Astrocyte (in vitro differentiated cells and primary cell): ENCODE measurements at regions not wholly inside any gene's neighbourhood (a gene's known extent, or its start where the extent isn't known, plus 50 kb on each side); places are given as distances from the start of the nearest gene placed in this dataset.
"Not testable (repeated sequence)": the region's sequence is repeated elsewhere in the genome, so short reads cannot be mapped to it uniquely, and the experiment has no call there.

Experiments used
- DNase-seq: peaks from one replicate; pipeline ENCODE4 v3.0.0-alpha.2; 2010; ENCODE audit warnings: low read depth
- FAIRE-seq: peaks from 2 replicates; lab custom pipeline; 2011; peaks lifted over from hg19 to GRCh38; lab: Jason Lieb, UNC
- H2AFZ ChIP-seq: 2 replicates; pipeline ENCODE4 v1.6.0; 2012; ENCODE audit warnings: low read depth, low read length, inconsistent platforms
- H3K27ac ChIP-seq: 2 replicates; pipeline ENCODE4 v1.5.1; 2011; ENCODE audit warnings: low read depth, low read length, inconsistent platforms
- H3K27me3 ChIP-seq: 2 replicates; pipeline ENCODE4 v1.6.0; 2011; ENCODE audit warnings: low read length, inconsistent platforms; ENCODE audit not compliant: insufficient read depth
- H3K36me3 ChIP-seq: 2 replicates; pipeline ENCODE4 v1.5.1; 2011; ENCODE audit warnings: low read length, inconsistent platforms; ENCODE audit not compliant: insufficient read depth
- H3K4me1 ChIP-seq: 2 replicates; pipeline ENCODE4 v1.5.1; 2011; ENCODE audit warnings: low read length, inconsistent platforms; ENCODE audit not compliant: insufficient read depth
- H3K4me2 ChIP-seq: 2 replicates; pipeline ENCODE4 v1.6.0; 2012; ENCODE audit warnings: low read length, inconsistent platforms
- H3K4me3 ChIP-seq: 2 replicates; pipeline ENCODE4 v1.5.1; 2011; ENCODE audit warnings: low read depth, mild to moderate bottlenecking, low read length, inconsistent platforms; ENCODE audit not compliant: insufficient read depth
- H3K79me2 ChIP-seq: 2 replicates; pipeline ENCODE4 v1.6.0; 2012; ENCODE audit warnings: mild to moderate bottlenecking, low read length, inconsistent platforms; ENCODE audit not compliant: insufficient read depth
- H3K9ac ChIP-seq: 2 replicates; pipeline ENCODE4 v1.6.0; 2012; ENCODE audit warnings: mild to moderate bottlenecking, low read length, inconsistent platforms
- H3K9me3 ChIP-seq: 2 replicates; pipeline ENCODE4 v1.5.1; 2012; ENCODE audit warnings: low read depth, mild to moderate bottlenecking, low read length, inconsistent platforms; ENCODE audit not compliant: insufficient read depth
- H4K20me1 ChIP-seq: 2 replicates; pipeline ENCODE4 v1.6.0; 2012; ENCODE audit warnings: low read length, inconsistent platforms; ENCODE audit not compliant: insufficient read depth
- H3K27ac Mint-ChIP-seq: one replicate; pipeline ENCODE4 v1.8.0; 2021; ENCODE audit warnings: mild to moderate bottlenecking, mixed read lengths; ENCODE audit not compliant: unreplicated experiment
- H3K27me3 Mint-ChIP-seq: one replicate; pipeline ENCODE4 v1.8.0; 2021; ENCODE audit warnings: low read depth, mixed read lengths; ENCODE audit not compliant: unreplicated experiment
- H3K36me3 Mint-ChIP-seq: one replicate; pipeline ENCODE4 v1.8.0; 2021; ENCODE audit warnings: low read depth, mixed read lengths; ENCODE audit not compliant: unreplicated experiment
- H3K4me1 Mint-ChIP-seq: one replicate; pipeline ENCODE4 v1.8.0; 2021; ENCODE audit warnings: low read depth, mixed read lengths; ENCODE audit not compliant: unreplicated experiment
- H3K4me3 Mint-ChIP-seq: one replicate; pipeline ENCODE4 v1.8.0; 2021; ENCODE audit warnings: mild to moderate bottlenecking, moderate library complexity, mixed read lengths; ENCODE audit not compliant: unreplicated experiment
- H3K9me3 Mint-ChIP-seq: one replicate; pipeline ENCODE4 v1.8.0; 2021; ENCODE audit warnings: mild to moderate bottlenecking, mixed read lengths; ENCODE audit not compliant: unreplicated experiment
- CTCF ChIP-seq: IDR thresholded peaks from 2 replicates; pipeline ENCODE4 v1.5.1; 2011; ENCODE audit warnings: low read depth, mild to moderate bottlenecking, inconsistent platforms, low read length, moderate library complexity; ENCODE audit not compliant: insufficient read depth
- EZH2 ChIP-seq: IDR thresholded peaks from 2 replicates; pipeline ENCODE4 v1.6.1; 2012; ENCODE audit warnings: mild to moderate bottlenecking, low read length, inconsistent platforms; ENCODE audit not compliant: insufficient read depth

DNA sequence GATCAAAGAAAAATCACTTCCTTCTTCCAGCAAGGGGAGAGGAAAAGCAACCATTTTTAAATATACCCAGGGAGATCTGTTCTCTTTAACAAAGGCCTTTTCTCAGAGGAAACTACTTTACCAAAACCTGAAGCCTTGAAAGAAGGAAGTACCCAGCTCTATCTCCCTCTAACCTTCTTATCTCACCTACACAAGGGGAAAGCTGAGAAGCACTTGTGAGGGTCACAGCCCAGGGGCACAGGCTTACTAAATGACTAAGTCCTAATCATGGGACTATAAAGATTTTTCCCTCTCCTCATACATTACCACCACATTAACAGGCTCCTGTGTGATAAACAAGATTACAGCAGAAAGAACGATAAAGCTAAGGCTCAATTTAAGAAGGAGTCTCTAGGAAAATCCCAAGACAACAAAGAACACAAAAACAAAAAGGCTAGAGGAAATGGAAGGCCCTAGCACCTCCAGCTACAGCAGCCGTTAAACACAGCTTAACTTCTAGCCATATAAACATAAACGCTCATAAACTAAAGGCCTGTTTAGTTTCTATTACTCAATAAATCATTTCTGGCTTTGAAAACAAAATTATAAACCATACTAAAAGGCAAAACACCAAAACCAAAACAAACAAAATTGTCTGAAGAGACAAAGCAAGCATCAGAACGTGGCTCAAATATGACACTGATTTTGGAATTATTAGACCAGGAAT lies 284.9 kb upstream of the ECI2 start:
- Histone ChIP-seq H3K27me3 (no peaks in the 10 kb centered on the region), H3K79me2 (no peaks in the 10 kb centered on the region), H3K9me3 (no peaks in the 10 kb centered on the region), H3K4me2 (no peak overlapping the region), H2AFZ (no peak overlapping the region), H3K4me1 (no peaks in the 10 kb centered on the region), H4K20me1 (no peaks in the 10 kb centered on the region), H3K4me3 (no peak overlapping the region), H3K9ac (no peak overlapping the region), H3K27ac (no peak overlapping the region), H3K36me3 (no peaks in the 10 kb centered on the region)
- H3K36me3 Mint-ChIP-seq: no peaks in the 10 kb centered on the region
- no peaks in the 10 kb centered on the region for H3K4me1 Mint-ChIP-seq
- no peak for FAIRE-seq
- no peaks in the 10 kb centered on the region for H3K27me3 Mint-ChIP-seq
- peaks cover 5% of the 10 kb centered on the region for H3K9me3 Mint-ChIP-seq
- DNase-seq: no peak
- no peak overlapping the region for H3K4me3 Mint-ChIP-seq
- TF ChIP-seq CTCF: no peak
- no peak for TF ChIP-seq EZH2
- no peak overlapping the region for H3K27ac Mint-ChIP-seq

GRCh38 chr6:4415549-4415948 lies 280.2 kb upstream of the ECI2 start:
- Histone ChIP-seq H3K36me3 (no peaks in the 10 kb centered on the region), H3K4me3 (no peak overlapping the region), H3K9ac (no peak overlapping the region), H3K79me2 (no peaks in the 10 kb centered on the region), H4K20me1 (no peaks in the 10 kb centered on the region), H3K27ac (no peak overlapping the region), H3K9me3 (no peaks in the 10 kb centered on the region), H3K4me2 (no peak overlapping the region), H3K27me3 (no peaks in the 10 kb centered on the region), H2AFZ (no peak overlapping the region), H3K4me1 (no peaks in the 10 kb centered on the region)
- no peak for FAIRE-seq
- TF ChIP-seq EZH2 (no peak), CTCF (no peak)
- H3K9me3 Mint-ChIP-seq: peaks cover 3% of the 10 kb centered on the region
- H3K4me3 Mint-ChIP-seq: no peak overlapping the region
- H3K4me1 Mint-ChIP-seq: peaks cover 2% of the 10 kb centered on the region
- peaks cover under 1% of the 10 kb centered on the region for H3K27me3 Mint-ChIP-seq
- no peak for DNase-seq
- H3K27ac Mint-ChIP-seq: no peak overlapping the region
- peaks cover 3% of the 10 kb centered on the region for H3K36me3 Mint-ChIP-seq

GRCh38 chr6:4414078-4414477 lies 278.7 kb upstream of the ECI2 start:
- not testable (repeated sequence) for H3K4me2 ChIP-seq, H3K27me3 ChIP-seq, H3K27me3 Mint-ChIP-seq, H3K36me3 ChIP-seq, H3K9me3 Mint-ChIP-seq, H3K4me3 ChIP-seq, FAIRE-seq, H3K36me3 Mint-ChIP-seq, H3K27ac ChIP-seq, H3K79me2 ChIP-seq, H3K27ac Mint-ChIP-seq, H3K9me3 ChIP-seq, H2AFZ ChIP-seq, H3K4me1 Mint-ChIP-seq, H3K4me1 ChIP-seq, H3K4me3 Mint-ChIP-seq, H3K9ac ChIP-seq, DNase-seq, H4K20me1 ChIP-seq
